RWPE2 (cell line): ENCODE measurements at regions not wholly inside any gene's neighbourhood (a gene's known extent, or its start where the extent isn't known, plus 50 kb on each side); places are given as distances from the start of the nearest gene placed in this dataset.

Source experiments
- ATAC-seq: fragments of 200-7000 bp; cut with Tn5 transposase; 3 replicates; pipeline ENCODE4 v1.9.1; 2021; ENCODE audit warnings: low read depth
- DNase-seq: peaks from one replicate; pipeline ENCODE4 v3.0.0-alpha.2; 2020; ENCODE audit warnings: low spot score
- H3K27ac ChIP-seq: fragments of 450-650 bp; 2 replicates; pipeline ENCODE4 v1.5.1; 2017; ENCODE audit warnings: mild to moderate bottlenecking; ENCODE audit not compliant: poor library complexity, severe bottlenecking
- H3K27me3 ChIP-seq: fragments of 250-450 bp; sonication (Bioruptor Pico); 2 replicates; pipeline ENCODE4 v1.5.1; 2021; ENCODE audit warnings: mild to moderate bottlenecking, moderate library complexity; ENCODE audit not compliant: insufficient read depth, poor library complexity, severe bottlenecking
- H3K36me3 ChIP-seq: fragments of 250-450 bp; sonication (Bioruptor Pico); 2 replicates; pipeline ENCODE4 v1.5.1; 2020; ENCODE audit warnings: low read depth, mild to moderate bottlenecking, moderate library complexity
- H3K4me1 ChIP-seq: fragments of 250-450 bp; sonication (Bioruptor Pico); 2 replicates; pipeline ENCODE4 v1.5.1; 2021; ENCODE audit warnings: mild to moderate bottlenecking, moderate library complexity; ENCODE audit not compliant: insufficient read depth, poor library complexity, severe bottlenecking
- H3K4me3 ChIP-seq: fragments of 250-450 bp; sonication (Bioruptor Pico); 2 replicates; pipeline ENCODE4 v1.5.1; 2021; ENCODE audit warnings: mild to moderate bottlenecking, moderate library complexity; ENCODE audit not compliant: severe bottlenecking
- H3K9me3 ChIP-seq: fragments of 250-450 bp; sonication (Bioruptor Pico); 2 replicates; pipeline ENCODE4 v1.5.1; 2021; ENCODE audit warnings: mild to moderate bottlenecking, moderate library complexity; ENCODE audit not compliant: severe bottlenecking
- TF ChIP-seq, protein P1 (sequence below): fragments of 450-650 bp; IDR thresholded peaks from one replicate; pipeline ENCODE4 v1.5.1; 2017; ENCODE audit warnings: mild to moderate bottlenecking, moderate library complexity; ENCODE audit not compliant: poor library complexity, severe bottlenecking

GRCh38 chr6:103183831-103184411, 1675.8 kb downstream of the HACE1 start:
- Histone ChIP-seq H3K27me3 (no peaks in the 10 kb centered on the region), H3K27ac (no peak overlapping the region), H3K4me1 (no peaks in the 10 kb centered on the region), H3K9me3 (no peaks in the 10 kb centered on the region), H3K36me3 (no peaks in the 10 kb centered on the region), H3K4me3 (no peak overlapping the region)
- TF ChIP-seq, protein P1, sequence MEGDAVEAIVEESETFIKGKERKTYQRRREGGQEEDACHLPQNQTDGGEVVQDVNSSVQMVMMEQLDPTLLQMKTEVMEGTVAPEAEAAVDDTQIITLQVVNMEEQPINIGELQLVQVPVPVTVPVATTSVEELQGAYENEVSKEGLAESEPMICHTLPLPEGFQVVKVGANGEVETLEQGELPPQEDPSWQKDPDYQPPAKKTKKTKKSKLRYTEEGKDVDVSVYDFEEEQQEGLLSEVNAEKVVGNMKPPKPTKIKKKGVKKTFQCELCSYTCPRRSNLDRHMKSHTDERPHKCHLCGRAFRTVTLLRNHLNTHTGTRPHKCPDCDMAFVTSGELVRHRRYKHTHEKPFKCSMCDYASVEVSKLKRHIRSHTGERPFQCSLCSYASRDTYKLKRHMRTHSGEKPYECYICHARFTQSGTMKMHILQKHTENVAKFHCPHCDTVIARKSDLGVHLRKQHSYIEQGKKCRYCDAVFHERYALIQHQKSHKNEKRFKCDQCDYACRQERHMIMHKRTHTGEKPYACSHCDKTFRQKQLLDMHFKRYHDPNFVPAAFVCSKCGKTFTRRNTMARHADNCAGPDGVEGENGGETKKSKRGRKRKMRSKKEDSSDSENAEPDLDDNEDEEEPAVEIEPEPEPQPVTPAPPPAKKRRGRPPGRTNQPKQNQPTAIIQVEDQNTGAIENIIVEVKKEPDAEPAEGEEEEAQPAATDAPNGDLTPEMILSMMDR: no peak
- no peak for DNase-seq
- ATAC-seq: no peak

DNA sequence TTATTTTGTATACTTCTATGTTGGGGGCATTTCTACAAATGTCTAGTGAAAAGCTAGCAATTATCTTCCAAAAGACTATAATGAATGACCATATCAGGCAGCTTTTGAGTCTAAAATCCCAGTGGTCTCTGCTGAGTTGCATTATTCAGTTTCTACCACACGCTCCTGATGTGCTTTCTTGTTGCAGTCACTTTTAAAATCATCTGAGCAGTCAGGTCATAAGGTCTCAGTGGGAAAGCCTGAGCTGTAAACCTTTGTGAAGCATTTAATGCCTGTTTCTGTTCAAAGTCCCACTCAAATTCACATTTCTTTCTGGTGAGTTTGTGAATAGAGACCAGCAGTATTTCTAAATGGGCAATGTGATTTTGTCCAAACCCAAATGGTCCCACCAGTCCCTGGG, 1681.5 kb downstream of the HACE1 start:
- Histone ChIP-seq H3K27me3 (no peaks in the 10 kb centered on the region), H3K4me1 (no peaks in the 10 kb centered on the region), H3K9me3 (no peaks in the 10 kb centered on the region), H3K4me3 (no peak overlapping the region), H3K36me3 (no peaks in the 10 kb centered on the region), H3K27ac (no peak overlapping the region)
- ATAC-seq (no peak), DNase-seq (no peak)
- TF ChIP-seq, protein P1: no peak

DNA sequence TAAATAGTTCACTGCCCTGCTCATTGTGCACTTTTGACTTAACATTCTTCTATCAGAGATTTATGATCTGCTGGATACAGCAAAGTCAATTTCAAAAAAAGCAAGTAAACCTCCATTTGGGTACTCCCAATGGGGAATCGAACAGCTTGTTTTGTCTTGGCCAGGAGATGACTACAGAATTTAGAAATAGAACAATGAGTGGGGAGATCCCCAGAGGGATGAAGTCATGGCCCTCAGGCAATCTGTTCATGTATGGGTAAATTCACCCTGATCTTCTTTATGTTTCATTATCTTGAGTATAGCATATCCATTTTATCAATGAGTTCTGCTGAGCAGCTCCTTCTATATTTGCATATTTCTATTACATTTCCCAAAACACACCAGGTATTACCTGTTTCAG, 1681.9 kb downstream of the HACE1 start:
- no peak overlapping the region for H3K27ac ChIP-seq
- H3K27me3 ChIP-seq: no peaks in the 10 kb centered on the region
- no peaks in the 10 kb centered on the region for H3K4me1 ChIP-seq
- DNase-seq (no peak), ATAC-seq (no peak)
- H3K36me3 ChIP-seq: no peaks in the 10 kb centered on the region
- H3K9me3 ChIP-seq: no peaks in the 10 kb centered on the region
- TF ChIP-seq, protein P1: no peak
- no peak overlapping the region for H3K4me3 ChIP-seq

GRCh38 chr6:103175056-103175455, 1684.7 kb downstream of the HACE1 start:
- H3K4me1 ChIP-seq: no peaks in the 10 kb centered on the region
- no peaks in the 10 kb centered on the region for H3K27me3 ChIP-seq
- ATAC-seq (no peak), DNase-seq (no peak)
- H3K36me3 ChIP-seq: no peaks in the 10 kb centered on the region
- no peaks in the 10 kb centered on the region for H3K9me3 ChIP-seq
- TF ChIP-seq, protein P1: no peak
- H3K4me3 ChIP-seq: no peak overlapping the region
- no peak overlapping the region for H3K27ac ChIP-seq

- H3K4me3 ChIP-seq: no peak overlapping the region
- no peak overlapping the region for H3K27ac ChIP-seq
- ATAC-seq: no peak
- TF ChIP-seq, protein P1: no peak
- no peaks in the 10 kb centered on the region for H3K9me3 ChIP-seq
- no peaks in the 10 kb centered on the region for H3K4me1 ChIP-seq
- no peak for DNase-seq
- H3K27me3 ChIP-seq: no peaks in the 10 kb centered on the region
- H3K36me3 ChIP-seq: no peaks in the 10 kb centered on the region
Observed at GRCh38 chr6:103167345-103168071, 1692.2 kb downstream of the HACE1 start.
